GM18498 (cell line): ENCODE measurements at regions not wholly inside any gene's neighbourhood (a gene's known extent, or its start where the extent isn't known, plus 50 kb on each side); places are given as distances from the start of the nearest gene placed in this dataset.

Experiments
- ATAC-seq: cut with Tn5 transposase; IDR thresholded peaks from one replicate; pipeline ENCODE4 v1.9.1; 2021; ENCODE audit warnings: mild to moderate bottlenecking, moderate library complexity; ENCODE audit not compliant: unreplicated experiment

- ATAC-seq: no peak
These were observed 108.4 kb downstream of the LSM3 start for GRCh38 chr3:14286887-14287500.

- ATAC-seq: no peak
These were observed 109.7 kb downstream of the LSM3 start for GRCh38 chr3:14288177-14288788.

GRCh38 chr3:14288833-14289451 is 110.3 kb downstream of the LSM3 start:
- no peak for ATAC-seq

DNA sequence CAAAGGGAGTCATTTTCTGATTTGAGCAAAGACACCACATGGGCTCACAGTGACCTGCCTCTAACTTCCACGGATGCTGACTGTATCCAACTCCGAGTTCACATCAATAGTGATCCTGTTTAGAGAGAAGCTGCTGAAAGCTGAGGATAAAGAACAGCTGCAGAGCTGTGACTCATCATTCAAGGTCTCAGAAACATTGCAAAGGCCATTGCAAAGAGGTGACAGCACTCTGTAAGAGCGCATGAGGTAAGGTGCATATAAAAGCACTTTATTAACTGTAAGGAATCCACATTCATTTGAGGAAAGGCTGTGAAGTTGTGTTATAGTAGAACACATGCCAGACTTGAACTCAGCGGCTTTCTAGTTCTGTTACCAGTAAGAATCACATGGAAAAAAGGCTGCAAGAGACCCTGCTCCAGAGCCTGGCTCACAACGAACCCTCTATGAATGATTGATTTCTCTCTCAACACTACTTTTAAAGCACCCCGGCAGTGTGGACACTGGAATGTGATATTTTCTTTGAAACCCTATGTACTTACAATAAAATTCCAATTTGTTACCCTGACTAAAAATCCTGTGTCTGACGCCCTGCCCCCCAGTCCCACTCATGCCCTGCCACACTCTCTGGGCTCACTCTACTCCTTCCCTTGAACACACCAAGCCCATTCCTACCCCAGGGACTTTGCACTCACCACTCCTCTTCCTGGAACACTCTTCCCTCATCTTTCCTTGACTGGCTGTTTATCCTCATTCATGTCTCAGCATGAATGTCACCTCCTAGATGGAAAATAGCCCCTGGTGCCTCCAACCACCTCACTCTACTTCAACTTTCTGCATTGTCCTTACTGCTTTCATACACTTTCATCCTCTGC is 111.2 kb downstream of the LSM3 start:
- no peak for ATAC-seq

- ATAC-seq: no peak
These were observed 111.6 kb upstream of the SLC6A6 start for GRCh38 chr3:14290631-14291385.

GRCh38 chr3:14295037-14295436 is 107.4 kb upstream of the SLC6A6 start:
- no peak for ATAC-seq

DNA sequence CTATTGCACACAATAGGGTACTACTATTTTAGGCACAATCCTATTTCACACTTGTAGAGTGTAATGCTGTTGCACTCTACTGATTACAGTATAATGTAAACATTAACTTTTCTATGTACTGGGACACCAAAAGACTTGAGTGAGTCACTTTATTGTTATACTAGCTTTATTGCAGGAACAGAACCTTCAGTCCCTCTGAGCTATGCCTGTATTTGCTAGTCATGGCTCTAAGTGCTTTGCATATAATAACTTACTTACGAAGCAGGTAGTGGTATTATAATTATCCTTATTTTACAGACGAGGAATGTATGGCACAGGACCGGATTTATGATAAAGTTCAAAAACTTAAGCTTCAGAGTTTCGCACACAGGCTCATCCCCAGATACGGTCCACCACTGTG is 106.6 kb upstream of the SLC6A6 start:
- ATAC-seq: no peak

GRCh38 chr3:14297305-14297704 is 105.1 kb upstream of the SLC6A6 start:
- no peak for ATAC-seq

DNA sequence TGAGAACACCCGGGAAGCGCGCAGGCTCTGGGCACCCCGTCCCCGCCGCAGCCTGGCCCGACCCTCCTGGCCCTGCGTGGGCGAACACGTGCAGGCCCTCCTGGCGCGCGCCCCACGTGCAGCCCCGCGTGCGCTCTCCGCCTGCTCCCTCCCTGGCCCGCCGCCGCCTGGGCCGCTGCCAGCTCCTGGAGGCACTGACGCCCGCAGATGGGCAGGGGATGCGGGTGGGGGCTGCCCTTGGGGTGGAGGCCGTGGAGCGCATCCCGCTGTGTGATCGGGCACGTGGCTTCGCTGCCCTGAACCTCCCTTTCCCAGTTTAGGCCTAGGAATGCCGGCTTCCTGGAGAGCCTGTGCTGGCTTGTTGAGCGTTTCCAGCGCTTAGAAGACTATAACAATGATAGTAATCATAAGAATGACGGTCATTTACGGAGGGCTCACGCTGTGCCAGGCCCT is 104.6 kb upstream of the SLC6A6 start:
- ATAC-seq: no peak

GRCh38 chr3:14298442-14298841 is 104.0 kb upstream of the SLC6A6 start:
- ATAC-seq: no peak

DNA sequence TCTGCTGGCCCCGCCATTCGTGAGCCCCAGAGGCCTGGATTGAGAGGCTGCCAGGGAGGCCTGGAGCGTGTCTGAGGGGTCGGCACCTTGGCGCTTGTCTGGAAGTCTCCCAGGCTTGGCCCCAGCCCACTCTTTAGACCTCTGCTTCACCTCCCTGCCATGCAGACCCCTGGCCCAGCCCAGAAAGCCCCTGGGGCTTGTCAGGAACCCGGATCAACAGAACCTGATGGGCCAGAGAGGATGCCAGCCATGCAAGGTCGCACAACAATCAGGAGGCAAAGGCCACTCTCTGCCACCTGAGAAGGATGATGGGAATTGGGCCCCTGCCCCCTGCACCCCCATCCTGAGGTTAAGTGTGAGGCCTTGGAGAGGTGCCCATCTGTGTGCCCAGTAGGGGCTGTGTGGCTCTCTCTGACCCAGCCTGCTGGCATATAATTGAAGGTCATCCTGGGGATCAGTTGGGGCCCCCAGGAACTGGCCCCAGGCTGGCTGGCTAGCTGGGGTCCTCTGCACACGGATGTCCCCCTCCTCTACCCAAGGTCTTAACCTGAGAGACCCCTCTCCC is 103.3 kb upstream of the SLC6A6 start:
- no peak for ATAC-seq

DNA sequence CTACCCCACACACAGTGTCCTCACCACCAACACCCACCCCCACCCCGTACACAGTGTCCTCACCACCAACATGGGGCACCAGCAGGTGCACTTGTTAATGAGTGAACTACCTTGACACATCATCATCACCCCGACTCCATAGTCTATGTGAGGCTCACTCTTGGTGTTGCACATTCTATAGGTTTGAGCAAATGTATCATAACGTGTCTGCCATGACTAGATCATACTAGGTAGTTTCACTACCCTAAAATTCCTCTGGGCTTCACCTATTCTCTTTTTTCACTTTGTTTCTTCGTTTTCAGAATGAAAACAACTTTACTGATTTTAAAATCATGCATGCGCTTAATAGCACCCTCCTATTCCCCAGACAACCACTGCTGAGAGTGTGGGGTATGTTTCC is 102.6 kb upstream of the SLC6A6 start:
- peak; percentile 70 for ATAC-seq

DNA sequence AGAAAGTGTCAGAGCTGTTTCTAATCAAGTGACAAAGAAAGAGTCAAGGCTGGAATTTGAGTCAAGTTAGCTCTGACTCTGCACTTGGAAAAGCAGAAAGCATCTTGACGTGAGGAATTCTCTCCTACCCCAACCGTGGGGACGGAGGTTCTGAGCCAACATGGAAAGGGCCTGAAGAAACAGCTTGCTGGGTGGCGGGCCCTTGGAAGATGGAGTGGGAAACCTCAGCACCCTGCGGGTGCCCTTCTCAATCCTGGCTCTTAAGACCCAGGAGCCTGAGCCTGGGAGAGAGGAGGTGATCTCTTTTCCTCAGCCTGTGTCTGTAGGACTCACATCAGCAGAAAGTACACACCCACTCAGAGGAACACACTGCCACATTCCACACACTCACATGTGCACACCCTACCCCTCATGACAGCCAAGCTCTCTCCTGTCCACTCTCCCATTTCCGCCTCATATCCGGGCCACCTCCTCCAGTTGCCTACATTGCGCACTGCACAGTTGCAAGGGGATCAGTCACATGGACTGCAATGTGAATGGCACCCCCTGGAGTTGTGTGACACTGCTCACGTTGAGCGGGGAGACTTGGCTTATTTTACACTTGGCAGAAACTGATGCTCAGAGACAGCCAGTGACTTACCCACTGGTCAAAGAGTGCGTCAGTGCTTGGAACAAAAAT is 101.5 kb upstream of the SLC6A6 start:
- ATAC-seq: no peak

- no peak for ATAC-seq
These were observed 100.8 kb upstream of the SLC6A6 start for GRCh38 chr3:14301558-14301957.

DNA sequence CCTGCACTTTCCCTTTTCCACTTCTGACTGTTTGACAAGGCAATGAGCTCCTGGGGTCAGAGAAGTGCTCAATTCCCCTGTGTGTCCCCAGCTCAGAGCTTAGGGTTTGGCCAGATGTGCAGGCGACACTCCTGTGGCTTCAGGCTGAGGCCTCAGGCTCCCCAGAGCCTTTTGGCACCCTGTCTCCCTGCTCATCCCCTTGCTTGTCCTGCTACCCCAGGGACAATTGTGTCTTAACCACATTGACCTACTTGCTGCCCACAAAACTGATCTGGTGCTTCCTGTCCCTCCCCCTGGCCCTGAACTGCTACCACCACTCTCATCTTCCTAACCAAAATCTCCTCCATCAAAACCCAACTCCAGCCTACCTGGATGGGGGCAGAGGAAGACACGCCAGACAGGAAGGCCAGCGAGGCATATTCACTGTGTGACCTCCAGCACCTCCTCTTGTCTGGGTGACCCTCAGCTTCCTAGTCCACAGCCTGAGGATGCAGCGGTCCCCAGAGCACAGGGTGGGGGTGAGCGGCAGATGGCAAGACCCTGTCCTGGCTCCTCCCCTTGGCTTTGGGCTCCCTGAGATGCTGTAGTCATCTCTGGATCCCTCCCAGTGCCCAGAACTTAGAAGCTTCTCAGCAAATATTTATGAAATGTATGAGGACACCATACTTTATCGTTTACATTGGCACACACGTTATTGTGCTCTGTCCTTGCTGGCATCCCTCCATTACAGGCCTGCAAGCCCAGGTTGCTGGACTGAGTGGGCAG is 98.9 kb upstream of the SLC6A6 start:
- ATAC-seq: no peak

- no peak for ATAC-seq
These were observed 98.0 kb upstream of the SLC6A6 start for GRCh38 chr3:14304101-14305045.

GRCh38 chr3:14305324-14305723 is 97.1 kb upstream of the SLC6A6 start:
- ATAC-seq: no peak

- ATAC-seq: no peak
These were observed 96.3 kb upstream of the SLC6A6 start for GRCh38 chr3:14306142-14306541.
